ENCODE measurements at regions not wholly inside any gene's neighbourhood (a gene's known extent, or its start where the extent isn't known, plus 50 kb on each side); places are given as distances from the start of the nearest gene placed in this dataset.

DNA sequence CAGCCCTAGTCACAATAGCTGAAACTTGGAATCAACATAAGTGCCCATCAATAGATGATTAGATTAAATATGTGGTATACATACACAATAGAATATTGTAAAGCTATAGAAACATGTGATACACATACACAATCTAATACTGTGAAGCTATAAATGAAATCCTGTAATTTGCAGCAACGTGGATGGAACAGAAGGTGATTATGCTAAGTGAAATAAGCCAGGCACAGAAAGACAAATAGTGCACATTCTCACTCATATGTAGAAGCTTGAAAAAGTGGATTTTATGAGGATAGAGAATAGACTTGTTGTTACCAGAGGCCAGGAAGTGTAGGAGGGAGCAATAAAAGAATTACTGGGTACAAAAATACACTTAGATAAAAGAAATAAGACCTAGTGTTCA is 181.5 kb upstream of the TYRP1 start:
- no peak for TF ChIP-seq CTCF (IDR thresholded peaks at IDR 0.05)
- no peak for TF ChIP-seq POLR2A (IDR thresholded peaks at IDR 0.05)
